HL-60 (cell line): ENCODE measurements at regions not wholly inside any gene's neighbourhood (a gene's known extent, or its start where the extent isn't known, plus 50 kb on each side); places are given as distances from the start of the nearest gene placed in this dataset.

Source experiments
- DNase-seq, 2 experiments: peaks; one replicate each; pipeline ENCODE4 v3.0.0-alpha.2; 2010 to 2020; ENCODE audit warnings: low read depth in 1 of 2, low spot score in 1 of 2
- H3K27ac ChIP-seq: fragments of 250-450 bp; sonication (Bioruptor Pico); replicated peaks from 2 replicates; pipeline ENCODE4 v1.5.1; 2020; ENCODE audit warnings: mild to moderate bottlenecking, moderate library complexity
- H3K27me3 ChIP-seq: fragments of 250-450 bp; sonication (Bioruptor Pico); 2 replicates; pipeline ENCODE4 v1.5.1; 2021; ENCODE audit warnings: mild to moderate bottlenecking, moderate library complexity; ENCODE audit not compliant: insufficient read depth, poor library complexity, severe bottlenecking
- H3K4me3 ChIP-seq: replicated peaks from 2 replicates; pipeline ENCODE4 v1.5.1; 2011; ENCODE audit warnings: mild to moderate bottlenecking, control low read depth, low read length; ENCODE audit not compliant: insufficient read depth
- CTCF ChIP-seq: IDR thresholded peaks from one replicate; pipeline ENCODE4 v1.5.1; 2011; ENCODE audit warnings: low read length, control low read depth, inconsistent platforms; ENCODE audit not compliant: insufficient read depth
- GABPA ChIP-seq: IDR thresholded peaks from 2 replicates; pipeline ENCODE4 v1.6.1; 2012; ENCODE audit warnings: low read depth
- POLR2AphosphoS5 ChIP-seq: IDR thresholded peaks from 2 replicates; pipeline ENCODE4 v1.6.1; 2012; ENCODE audit warnings: low read depth
- REST ChIP-seq: IDR thresholded peaks from 2 replicates; pipeline ENCODE4 v1.6.1; 2012; ENCODE audit warnings: low read depth; ENCODE audit not compliant: insufficient replicate concordance
- SPI1 ChIP-seq: IDR thresholded peaks from 2 replicates; pipeline ENCODE4 v1.6.1; 2012; ENCODE audit warnings: low read depth, mild to moderate bottlenecking, borderline replicate concordance

- Histone ChIP-seq H3K27ac (no peak overlapping the region), H3K27me3 (no peaks in the 10 kb centered on the region), H3K4me3 (no peak overlapping the region)
- no peak for DNase-seq
- TF ChIP-seq REST (no peak), POLR2AphosphoS5 (no peak), CTCF (no peak), SPI1 (no peak), GABPA (no peak)
These were observed 894.6 kb downstream of the TRIML1 start for GRCh38 chr4:189033801-189034347.

- Histone ChIP-seq H3K27me3 (no peaks in the 10 kb centered on the region), H3K4me3 (no peak overlapping the region), H3K27ac (no peak overlapping the region)
- no peak for TF ChIP-seq SPI1
- no peak for TF ChIP-seq CTCF
- no peak for TF ChIP-seq GABPA
- no peak for DNase-seq
These were observed 895.9 kb downstream of the TRIML1 start for GRCh38 chr4:189035091-189035490.

- no peak overlapping the region for H3K4me3 ChIP-seq
- no peaks in the 10 kb centered on the region for H3K27me3 ChIP-seq
- H3K27ac ChIP-seq: no peak overlapping the region
- no peak for TF ChIP-seq REST
- TF ChIP-seq GABPA: no peak
- no peak for TF ChIP-seq CTCF
- TF ChIP-seq SPI1: no peak
- no peak for TF ChIP-seq POLR2AphosphoS5
- no peak for DNase-seq
These were observed 896.4 kb downstream of the TRIML1 start for GRCh38 chr4:189035654-189036053.

- no peak for TF ChIP-seq POLR2AphosphoS5
- no peak for TF ChIP-seq SPI1
- no peak for TF ChIP-seq CTCF
- TF ChIP-seq GABPA: no peak
- H3K4me3 ChIP-seq: no peak overlapping the region
- DNase-seq: no peak
- H3K27me3 ChIP-seq: no peaks in the 10 kb centered on the region
- H3K27ac ChIP-seq: no peak overlapping the region
These were observed 897.7 kb downstream of the TRIML1 start for GRCh38 chr4:189036906-189037305.
